HL-60 (cell line): ENCODE measurements at regions not wholly inside any gene's neighbourhood (a gene's known extent, or its start where the extent isn't known, plus 50 kb on each side); places are given as distances from the start of the nearest gene placed in this dataset.
"Not testable (repeated sequence)": the region's sequence is repeated elsewhere in the genome, so short reads cannot be mapped to it uniquely, and the experiment has no call there.

Source experiments
- CTCF ChIP-seq: IDR thresholded peaks from one replicate; pipeline ENCODE4 v1.5.1; 2011; ENCODE audit warnings: low read length, control low read depth, inconsistent platforms; ENCODE audit not compliant: insufficient read depth
- SPI1 ChIP-seq: IDR thresholded peaks from 2 replicates; pipeline ENCODE4 v1.6.1; 2012; ENCODE audit warnings: low read depth, mild to moderate bottlenecking, borderline replicate concordance

- not testable (repeated sequence) for TF ChIP-seq SPI1, CTCF
Observed at GRCh38 chr12:5175415-5175814, 131.7 kb downstream of the KCNA5 start.
